ENCODE measurements at regions not wholly inside any gene's neighbourhood (a gene's known extent, or its start where the extent isn't known, plus 50 kb on each side); places are given as distances from the start of the nearest gene placed in this dataset.

- Histone ChIP-seq H3K23ac (ENCODE audit: insufficient read length, low read depth, low read length) (no peak overlapping the region), H3K23me2 (ENCODE audit: insufficient read length, low read depth, low read length, poor library complexity, severe bottlenecking) (no peaks in the 10 kb centered on the region), H3K27ac (ENCODE audit: insufficient read length, low read depth, low read length) (no peak overlapping the region), H2AFZ (ENCODE audit: low read length) (no peak overlapping the region), H3K4me1 (ENCODE audit: insufficient read depth, low read length) (no peaks in the 10 kb centered on the region), H3K79me2 (ENCODE audit: insufficient read depth, low read length) (no peaks in the 10 kb centered on the region), H3K9me3 (ENCODE audit: control insufficient read depth, low read depth, low read length) (no peaks in the 10 kb centered on the region), H4K91ac (ENCODE audit: insufficient read length, low read depth, low read length) (no peak overlapping the region), H2AK5ac (ENCODE audit: insufficient read length, low read length) (no peak overlapping the region), H2BK15ac (ENCODE audit: low read depth, low read length) (no peak overlapping the region), H3T11ph (ENCODE audit: low read length) (no peak overlapping the region), H2BK20ac (ENCODE audit: low read depth, low read length, poor library complexity, severe bottlenecking) (no peak overlapping the region), H3K4me2 (ENCODE audit: insufficient read depth, insufficient read length, low read length) (no peak overlapping the region), H3K14ac (ENCODE audit: insufficient read depth, low read length) (no peak overlapping the region), H3K18ac (ENCODE audit: insufficient read length, low read depth, low read length) (no peak overlapping the region), H3K27me3 (ENCODE audit: insufficient read depth, low read length) (no peaks in the 10 kb centered on the region), H4K20me1 (ENCODE audit: control insufficient read depth, insufficient read depth, insufficient read length) (no peaks in the 10 kb centered on the region), H2BK5ac (ENCODE audit: insufficient read length, low read length) (no peak overlapping the region), H3K9ac (ENCODE audit: extremely low read depth, insufficient read length, low read length) (no peak overlapping the region), H3K79me1 (ENCODE audit: insufficient read depth, low read depth, low read length, poor library complexity, severe bottlenecking) (no peaks in the 10 kb centered on the region), H2BK12ac (ENCODE audit: insufficient read length, low read depth, low read length) (no peak overlapping the region), H3K56ac (ENCODE audit: insufficient read length, low read depth, low read length) (no peak overlapping the region), H3K4ac (ENCODE audit: low read depth, low read length) (no peak overlapping the region), H4K8ac (replicated peaks; ENCODE audit: insufficient read length, low read depth, low read length) (no peak overlapping the region), H2BK120ac (ENCODE audit: low read depth, low read length, poor library complexity, severe bottlenecking) (no peak overlapping the region), H4K5ac (ENCODE audit: insufficient read length, low read depth, low read length) (no peak overlapping the region)
- H3K4me1 Mint-ChIP-seq = peaks cover 7 to 10% of the 10 kb centered on the region in 2 experiments
- no CpG with 5 or more reads among the region's 5 CpGs for WGBS (ENCODE audit: extremely low coverage, insufficient read length, low lambda C conversion rate)
- no peak overlapping the region for H3K4me3 Mint-ChIP-seq
- no peak overlapping the region for H3K27ac Mint-ChIP-seq
- no peaks in the 10 kb centered on the region for H3K9me3 Mint-ChIP-seq
- H3K36me3 Mint-ChIP-seq (ENCODE audit: insufficient read depth in 1 of 3, low read depth in 3 of 3) = no peaks in the 10 kb centered on the region
- DNase-seq = no peak
- TF ChIP-seq, protein P1, sequence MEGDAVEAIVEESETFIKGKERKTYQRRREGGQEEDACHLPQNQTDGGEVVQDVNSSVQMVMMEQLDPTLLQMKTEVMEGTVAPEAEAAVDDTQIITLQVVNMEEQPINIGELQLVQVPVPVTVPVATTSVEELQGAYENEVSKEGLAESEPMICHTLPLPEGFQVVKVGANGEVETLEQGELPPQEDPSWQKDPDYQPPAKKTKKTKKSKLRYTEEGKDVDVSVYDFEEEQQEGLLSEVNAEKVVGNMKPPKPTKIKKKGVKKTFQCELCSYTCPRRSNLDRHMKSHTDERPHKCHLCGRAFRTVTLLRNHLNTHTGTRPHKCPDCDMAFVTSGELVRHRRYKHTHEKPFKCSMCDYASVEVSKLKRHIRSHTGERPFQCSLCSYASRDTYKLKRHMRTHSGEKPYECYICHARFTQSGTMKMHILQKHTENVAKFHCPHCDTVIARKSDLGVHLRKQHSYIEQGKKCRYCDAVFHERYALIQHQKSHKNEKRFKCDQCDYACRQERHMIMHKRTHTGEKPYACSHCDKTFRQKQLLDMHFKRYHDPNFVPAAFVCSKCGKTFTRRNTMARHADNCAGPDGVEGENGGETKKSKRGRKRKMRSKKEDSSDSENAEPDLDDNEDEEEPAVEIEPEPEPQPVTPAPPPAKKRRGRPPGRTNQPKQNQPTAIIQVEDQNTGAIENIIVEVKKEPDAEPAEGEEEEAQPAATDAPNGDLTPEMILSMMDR (conservative IDR thresholded peaks at IDR 0.05) = no peak
- H3K27me3 Mint-ChIP-seq (ENCODE audit: low read depth) = peaks cover 2% of the 10 kb centered on the region
Observed at GRCh38 chr14:94966344-94966743, 191.0 kb downstream of the DICER1 start.

Measured in H9 (cell line).